PC-3 (cell line): ENCODE measurements at regions not wholly inside any gene's neighbourhood (a gene's known extent, or its start where the extent isn't known, plus 50 kb on each side); places are given as distances from the start of the nearest gene placed in this dataset.

Experiments used
- EZH2phosphoT487 ChIP-seq: fragments of 300-600 bp; sonication (generic); IDR thresholded peaks from 2 replicates; pipeline ENCODE4 v1.6.1; 2018; ENCODE audit warnings: mild to moderate bottlenecking, antibody characterized with exemption, low read length, borderline replicate concordance
- TF ChIP-seq, protein P1 (sequence below): fragments of 300-600 bp; sonication (generic); conservative IDR thresholded peaks from 2 replicates; pipeline ENCODE4 v1.5.1; 2017; ENCODE audit warnings: antibody characterized with exemption, low read depth, mild to moderate bottlenecking, low read length

DNA sequence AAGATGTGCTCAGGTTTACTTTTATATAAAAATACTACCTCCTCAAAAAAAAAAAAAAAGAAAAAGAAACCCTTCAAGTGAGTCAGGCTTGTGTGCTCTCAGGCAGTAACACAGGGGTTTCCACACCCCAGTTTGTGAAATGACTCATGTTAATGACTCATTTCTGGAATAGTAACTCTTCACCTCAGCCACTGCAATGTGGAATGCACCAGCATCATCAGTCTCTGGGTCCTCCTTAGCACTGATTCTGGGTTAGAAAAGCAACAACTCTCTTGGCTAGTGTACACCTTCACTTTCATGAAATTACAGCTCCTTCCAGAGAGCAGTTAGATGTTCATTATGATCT, 110.6 kb downstream of the EMX2 start:
- TF ChIP-seq, protein P1, sequence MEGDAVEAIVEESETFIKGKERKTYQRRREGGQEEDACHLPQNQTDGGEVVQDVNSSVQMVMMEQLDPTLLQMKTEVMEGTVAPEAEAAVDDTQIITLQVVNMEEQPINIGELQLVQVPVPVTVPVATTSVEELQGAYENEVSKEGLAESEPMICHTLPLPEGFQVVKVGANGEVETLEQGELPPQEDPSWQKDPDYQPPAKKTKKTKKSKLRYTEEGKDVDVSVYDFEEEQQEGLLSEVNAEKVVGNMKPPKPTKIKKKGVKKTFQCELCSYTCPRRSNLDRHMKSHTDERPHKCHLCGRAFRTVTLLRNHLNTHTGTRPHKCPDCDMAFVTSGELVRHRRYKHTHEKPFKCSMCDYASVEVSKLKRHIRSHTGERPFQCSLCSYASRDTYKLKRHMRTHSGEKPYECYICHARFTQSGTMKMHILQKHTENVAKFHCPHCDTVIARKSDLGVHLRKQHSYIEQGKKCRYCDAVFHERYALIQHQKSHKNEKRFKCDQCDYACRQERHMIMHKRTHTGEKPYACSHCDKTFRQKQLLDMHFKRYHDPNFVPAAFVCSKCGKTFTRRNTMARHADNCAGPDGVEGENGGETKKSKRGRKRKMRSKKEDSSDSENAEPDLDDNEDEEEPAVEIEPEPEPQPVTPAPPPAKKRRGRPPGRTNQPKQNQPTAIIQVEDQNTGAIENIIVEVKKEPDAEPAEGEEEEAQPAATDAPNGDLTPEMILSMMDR, result no peak
- TF ChIP-seq EZH2phosphoT487, result no peak
